DND-41 (cell line): ENCODE measurements at regions not wholly inside any gene's neighbourhood (a gene's known extent, or its start where the extent isn't known, plus 50 kb on each side); places are given as distances from the start of the nearest gene placed in this dataset.

Experiments
- ATAC-seq: fragments of 200-7000 bp; cut with Tn5 transposase; 3 replicates; pipeline ENCODE4 v1.9.1; 2021; ENCODE audit warnings: low read depth; ENCODE audit not compliant: insufficient read depth
- DNase-seq: peaks from one replicate; pipeline ENCODE4 v3.0.0-alpha.2; 2020
- H2AFZ ChIP-seq: 2 replicates; pipeline ENCODE4 v1.6.0; 2012; ENCODE audit warnings: low read depth, low read length
- H3K27ac ChIP-seq: 2 replicates; pipeline ENCODE4 v1.5.1; 2012; ENCODE audit warnings: low read length, inconsistent platforms
- H3K27me3 ChIP-seq: fragments of 200-600 bp; sonication (generic); 2 replicates; pipeline ENCODE4 v1.6.0; 2012; ENCODE audit warnings: low read length, mild to moderate bottlenecking, inconsistent platforms; ENCODE audit not compliant: insufficient read depth, poor library complexity
- H3K36me3 ChIP-seq: 2 replicates; pipeline ENCODE4 v1.5.1; 2012; ENCODE audit warnings: low read length, inconsistent platforms; ENCODE audit not compliant: insufficient read depth
- H3K4me1 ChIP-seq: 2 replicates; pipeline ENCODE4 v1.5.1; 2012; ENCODE audit warnings: mild to moderate bottlenecking, low read length; ENCODE audit not compliant: insufficient read depth
- H3K4me2 ChIP-seq: 2 replicates; pipeline ENCODE4 v1.6.0; 2012; ENCODE audit warnings: mild to moderate bottlenecking, moderate library complexity, low read length, inconsistent platforms; ENCODE audit not compliant: insufficient read depth
- H3K4me3 ChIP-seq, 2 experiments: fragments of 200-600 bp in 1 of 2; shearing (Covaris generic) in 1 of 2; 2 replicates each; pipeline ENCODE4 v1.5.1; 2012 to 2016; ENCODE audit warnings: inconsistent platforms in 2 of 2, low read length in 2 of 2, mild to moderate bottlenecking in 2 of 2, low read depth in 1 of 2, moderate library complexity in 1 of 2
- H3K79me2 ChIP-seq: 2 replicates; pipeline ENCODE4 v1.6.0; 2012; ENCODE audit warnings: low read length, inconsistent platforms; ENCODE audit not compliant: insufficient read depth
- H3K9ac ChIP-seq: 2 replicates; pipeline ENCODE4 v1.6.0; 2012; ENCODE audit warnings: low read depth, mild to moderate bottlenecking, inconsistent platforms, low read length, moderate library complexity
- H3K9me3 ChIP-seq: 2 replicates; pipeline ENCODE4 v1.5.1; 2012; ENCODE audit warnings: low read length, moderate library complexity, mild to moderate bottlenecking, inconsistent platforms; ENCODE audit not compliant: insufficient read depth, severe bottlenecking
- H4K20me1 ChIP-seq: 2 replicates; pipeline ENCODE4 v1.6.0; 2012; ENCODE audit warnings: low read length; ENCODE audit not compliant: insufficient read depth
- EZH2 ChIP-seq: IDR thresholded peaks from 3 replicates; pipeline ENCODE4 v1.6.1; 2012; ENCODE audit warnings: borderline replicate concordance, low read depth, mild to moderate bottlenecking, moderate library complexity, low read length, inconsistent platforms; ENCODE audit not compliant: severe bottlenecking
- TF ChIP-seq, protein P1 (sequence below): IDR thresholded peaks from 2 replicates; pipeline ENCODE4 v1.5.1; 2012; ENCODE audit warnings: borderline replicate concordance, low read length, moderate library complexity, mild to moderate bottlenecking; ENCODE audit not compliant: poor library complexity, severe bottlenecking; ENCODE audit errors: extremely low read depth

DNA sequence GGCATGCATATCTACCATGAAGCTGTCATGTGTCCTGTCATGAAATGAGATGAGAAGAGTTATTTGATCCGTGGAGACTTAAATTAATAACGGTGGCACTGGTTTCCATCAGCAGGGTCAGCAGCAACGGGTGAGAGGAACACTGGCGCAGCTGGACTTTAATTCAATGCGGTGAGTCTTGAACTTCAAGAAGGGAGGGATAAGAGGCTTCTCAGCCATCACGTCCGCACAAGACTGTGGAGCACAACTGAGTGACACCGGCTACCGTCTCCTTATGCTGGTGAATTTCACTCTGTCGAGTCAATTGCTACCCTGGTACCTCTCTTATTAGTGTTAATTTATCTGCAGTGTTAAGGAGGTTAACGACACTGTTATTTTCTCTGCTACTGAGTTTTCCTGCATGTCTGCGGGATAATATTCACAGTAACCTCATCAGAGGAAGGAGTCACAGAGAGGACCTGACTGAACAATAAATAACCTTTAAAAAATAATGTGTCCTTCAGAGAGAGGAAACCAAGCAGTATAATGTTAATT is 236.8 kb downstream of the EPHA4 start:
- no peaks in the 10 kb centered on the region for H3K9me3 ChIP-seq
- no peaks in the 10 kb centered on the region for H4K20me1 ChIP-seq
- H3K27me3 ChIP-seq = no peaks in the 10 kb centered on the region
- H3K79me2 ChIP-seq = no peaks in the 10 kb centered on the region
- TF ChIP-seq, protein P1, sequence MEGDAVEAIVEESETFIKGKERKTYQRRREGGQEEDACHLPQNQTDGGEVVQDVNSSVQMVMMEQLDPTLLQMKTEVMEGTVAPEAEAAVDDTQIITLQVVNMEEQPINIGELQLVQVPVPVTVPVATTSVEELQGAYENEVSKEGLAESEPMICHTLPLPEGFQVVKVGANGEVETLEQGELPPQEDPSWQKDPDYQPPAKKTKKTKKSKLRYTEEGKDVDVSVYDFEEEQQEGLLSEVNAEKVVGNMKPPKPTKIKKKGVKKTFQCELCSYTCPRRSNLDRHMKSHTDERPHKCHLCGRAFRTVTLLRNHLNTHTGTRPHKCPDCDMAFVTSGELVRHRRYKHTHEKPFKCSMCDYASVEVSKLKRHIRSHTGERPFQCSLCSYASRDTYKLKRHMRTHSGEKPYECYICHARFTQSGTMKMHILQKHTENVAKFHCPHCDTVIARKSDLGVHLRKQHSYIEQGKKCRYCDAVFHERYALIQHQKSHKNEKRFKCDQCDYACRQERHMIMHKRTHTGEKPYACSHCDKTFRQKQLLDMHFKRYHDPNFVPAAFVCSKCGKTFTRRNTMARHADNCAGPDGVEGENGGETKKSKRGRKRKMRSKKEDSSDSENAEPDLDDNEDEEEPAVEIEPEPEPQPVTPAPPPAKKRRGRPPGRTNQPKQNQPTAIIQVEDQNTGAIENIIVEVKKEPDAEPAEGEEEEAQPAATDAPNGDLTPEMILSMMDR = no peak
- TF ChIP-seq EZH2 = no peak
- H3K4me1 ChIP-seq = no peaks in the 10 kb centered on the region
- H2AFZ ChIP-seq = no peak overlapping the region
- no peak overlapping the region for H3K27ac ChIP-seq
- H3K36me3 ChIP-seq = no peaks in the 10 kb centered on the region
- ATAC-seq (no peak), DNase-seq (no peak)
- H3K4me2 ChIP-seq = no peak overlapping the region
- no peak overlapping the region for H3K4me3 ChIP-seq
- H3K9ac ChIP-seq = no peak overlapping the region

DNA sequence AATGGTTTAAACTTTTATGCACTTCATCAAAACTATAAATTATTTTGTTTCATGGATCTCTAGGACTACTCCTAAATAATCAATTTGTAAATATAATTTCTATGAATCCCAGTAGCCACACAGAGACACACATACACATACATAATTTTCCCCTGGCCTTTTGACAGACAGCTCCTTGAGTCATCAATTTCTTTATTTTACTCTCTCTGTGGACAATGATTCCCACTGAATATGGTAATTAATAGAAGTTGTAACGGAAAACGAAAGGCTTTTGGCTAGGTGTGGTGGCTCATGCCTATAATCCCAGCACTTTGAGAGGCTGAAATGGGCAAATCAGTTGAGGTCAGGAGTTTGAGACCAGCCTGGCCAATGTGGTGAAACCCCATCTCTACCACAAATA is 235.1 kb downstream of the EPHA4 start:
- H3K27me3 ChIP-seq = no peaks in the 10 kb centered on the region
- no peak overlapping the region for H2AFZ ChIP-seq
- no peaks in the 10 kb centered on the region for H3K4me1 ChIP-seq
- H3K4me3 ChIP-seq = no peak overlapping the region
- DNase-seq (no peak), ATAC-seq (no peak)
- H4K20me1 ChIP-seq = no peaks in the 10 kb centered on the region
- H3K36me3 ChIP-seq = no peaks in the 10 kb centered on the region
- H3K9me3 ChIP-seq = no peaks in the 10 kb centered on the region
- no peak overlapping the region for H3K9ac ChIP-seq
- H3K79me2 ChIP-seq = no peaks in the 10 kb centered on the region
- no peak overlapping the region for H3K4me2 ChIP-seq
- H3K27ac ChIP-seq = no peak overlapping the region
- no peak for TF ChIP-seq EZH2
- TF ChIP-seq, protein P1 = no peak

DNA sequence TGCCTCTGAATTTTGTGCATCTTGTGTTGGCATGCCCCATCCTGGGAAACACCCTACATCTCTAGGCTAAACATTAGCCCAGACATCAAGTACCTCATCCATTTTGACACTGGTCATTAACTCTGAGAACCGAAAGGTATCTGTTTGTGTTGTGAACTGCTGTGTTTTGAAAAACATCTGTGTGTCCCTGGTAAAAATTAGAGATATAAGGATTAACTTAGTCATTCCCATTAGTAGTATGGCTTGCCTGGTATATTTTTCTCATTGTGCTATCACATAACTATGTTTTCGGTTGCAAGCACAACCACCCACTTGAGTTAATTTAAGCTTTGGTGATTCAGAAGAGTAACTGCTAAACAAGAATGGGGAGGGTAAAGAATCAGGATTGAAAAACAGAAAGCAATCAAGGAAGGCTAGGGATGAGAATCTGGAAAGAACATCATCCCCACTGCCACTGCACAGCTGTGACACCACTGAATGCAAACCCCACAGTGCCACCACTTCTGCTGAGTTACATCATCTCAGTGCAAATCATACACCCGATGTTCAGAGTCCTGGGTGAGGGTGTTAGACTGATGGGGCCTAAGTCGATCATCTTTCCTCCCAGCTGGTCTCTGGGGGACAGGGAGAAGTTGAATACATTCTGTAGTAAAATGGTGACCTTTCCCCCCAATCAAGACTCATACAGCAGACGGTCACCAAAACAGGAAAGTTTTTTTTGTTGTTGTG is 234.0 kb downstream of the EPHA4 start:
- DNase-seq = no peak
- TF ChIP-seq EZH2 = no peak
- TF ChIP-seq, protein P1 = no peak
- no peak for ATAC-seq

More for the DNA sequence above, 234.0 kb downstream of the EPHA4 start:
- H3K9ac ChIP-seq = no peak overlapping the region
- no peaks in the 10 kb centered on the region for H3K27me3 ChIP-seq
- H3K27ac ChIP-seq = no peak overlapping the region
- no peak overlapping the region for H3K4me2 ChIP-seq
- H3K36me3 ChIP-seq = no peaks in the 10 kb centered on the region
- H2AFZ ChIP-seq = no peak overlapping the region
- no peaks in the 10 kb centered on the region for H3K79me2 ChIP-seq
- no peaks in the 10 kb centered on the region for H4K20me1 ChIP-seq
- H3K4me3 ChIP-seq = no peak overlapping the region
- no peaks in the 10 kb centered on the region for H3K9me3 ChIP-seq
- no peaks in the 10 kb centered on the region for H3K4me1 ChIP-seq
